Lower lobe of right lung (tissue), 2 donors: ENCODE measurements at regions not wholly inside any gene's neighbourhood (a gene's known extent, or its start where the extent isn't known, plus 50 kb on each side); places are given as distances from the start of the nearest gene placed in this dataset.

Source experiments
- ATAC-seq, 2 donors: fragments of 200-7000 bp; cut with Tn5 transposase; one replicate each; pipeline ENCODE4 v1.9.1; 2020 to 2022; ENCODE audit warnings: mild to moderate bottlenecking in 2 of 2, moderate library complexity in 2 of 2
- DNase-seq: peaks from one replicate; pipeline ENCODE4 v3.0.0-alpha.2; 2020
- H3K27ac ChIP-seq: fragments of 200-600 bp; one replicate; pipeline ENCODE4 v1.8.0; 2022
- H3K27me3 ChIP-seq: fragments of 200-600 bp; one replicate; pipeline ENCODE4 v1.8.0; 2022; ENCODE audit warnings: low read depth
- H3K36me3 ChIP-seq: fragments of 200-600 bp; one replicate; pipeline ENCODE4 v1.8.0; 2022; ENCODE audit warnings: mild to moderate bottlenecking
- H3K4me1 ChIP-seq: fragments of 200-600 bp; one replicate; pipeline ENCODE4 v1.8.0; 2022
- H3K4me3 ChIP-seq: fragments of 200-600 bp; one replicate; pipeline ENCODE4 v1.8.0; 2022; ENCODE audit warnings: mild to moderate bottlenecking
- H3K9me3 ChIP-seq: fragments of 200-600 bp; one replicate; pipeline ENCODE4 v1.8.0; 2022
- intact Hi-C: fragments of 100-400 bp; cut with DNase I; formaldehyde crosslinking; loops from one replicate; pipeline ENCODE4 v1.11.0; 2022
- TF ChIP-seq, protein P1 (sequence below): fragments of 200-600 bp; IDR thresholded peaks from one replicate; pipeline ENCODE4 v1.8.0; 2022; ENCODE audit warnings: antibody characterized with exemption, mild to moderate bottlenecking
- donor health status: DM: no; HTN: yes; CAD: no; lungs with severe emphysema.

DNA sequence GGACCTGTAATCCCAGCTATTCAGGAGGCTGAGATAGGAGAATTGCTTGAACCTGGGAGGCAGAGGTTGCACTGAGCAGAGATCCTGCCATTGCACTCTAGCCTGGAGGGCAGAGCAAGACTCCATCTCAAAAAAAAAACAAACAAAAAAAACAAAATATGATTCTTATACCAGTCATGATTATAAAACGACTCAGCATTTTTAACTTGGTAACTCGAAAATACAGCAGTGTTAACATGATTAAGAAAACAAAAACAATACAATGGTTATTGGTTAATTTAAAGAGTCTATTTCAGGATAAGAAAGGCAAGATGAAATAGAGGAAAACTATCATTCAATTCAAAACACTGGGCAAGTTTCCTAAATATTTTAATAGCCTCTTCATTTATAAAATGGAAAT, 865.3 kb downstream of the PCDH7 start:
- Histone ChIP-seq H3K4me1 (no peaks in the 10 kb centered on the region), H3K27ac (no peak overlapping the region), H3K9me3 (no peaks in the 10 kb centered on the region), H3K36me3 (no peaks in the 10 kb centered on the region), H3K4me3 (no peak overlapping the region), H3K27me3 (no peaks in the 10 kb centered on the region)
- TF ChIP-seq, protein P1, sequence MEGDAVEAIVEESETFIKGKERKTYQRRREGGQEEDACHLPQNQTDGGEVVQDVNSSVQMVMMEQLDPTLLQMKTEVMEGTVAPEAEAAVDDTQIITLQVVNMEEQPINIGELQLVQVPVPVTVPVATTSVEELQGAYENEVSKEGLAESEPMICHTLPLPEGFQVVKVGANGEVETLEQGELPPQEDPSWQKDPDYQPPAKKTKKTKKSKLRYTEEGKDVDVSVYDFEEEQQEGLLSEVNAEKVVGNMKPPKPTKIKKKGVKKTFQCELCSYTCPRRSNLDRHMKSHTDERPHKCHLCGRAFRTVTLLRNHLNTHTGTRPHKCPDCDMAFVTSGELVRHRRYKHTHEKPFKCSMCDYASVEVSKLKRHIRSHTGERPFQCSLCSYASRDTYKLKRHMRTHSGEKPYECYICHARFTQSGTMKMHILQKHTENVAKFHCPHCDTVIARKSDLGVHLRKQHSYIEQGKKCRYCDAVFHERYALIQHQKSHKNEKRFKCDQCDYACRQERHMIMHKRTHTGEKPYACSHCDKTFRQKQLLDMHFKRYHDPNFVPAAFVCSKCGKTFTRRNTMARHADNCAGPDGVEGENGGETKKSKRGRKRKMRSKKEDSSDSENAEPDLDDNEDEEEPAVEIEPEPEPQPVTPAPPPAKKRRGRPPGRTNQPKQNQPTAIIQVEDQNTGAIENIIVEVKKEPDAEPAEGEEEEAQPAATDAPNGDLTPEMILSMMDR, result no peak
- DNase-seq (no peak), ATAC-seq (no peak)
- intact Hi-C loops, result no loop called here

GRCh38 chr4:31592293-31592692, 872.1 kb downstream of the PCDH7 start:
- TF ChIP-seq, protein P1, result no peak
- no peak for ATAC-seq
- intact Hi-C loops, result no loop called here
- H3K4me3 ChIP-seq, result no peak overlapping the region
- H3K27me3 ChIP-seq, result no peaks in the 10 kb centered on the region
- no peaks in the 10 kb centered on the region for H3K36me3 ChIP-seq
- no peaks in the 10 kb centered on the region for H3K9me3 ChIP-seq
- no peak for DNase-seq
- H3K27ac ChIP-seq, result no peak overlapping the region
- H3K4me1 ChIP-seq, result no peaks in the 10 kb centered on the region

DNA sequence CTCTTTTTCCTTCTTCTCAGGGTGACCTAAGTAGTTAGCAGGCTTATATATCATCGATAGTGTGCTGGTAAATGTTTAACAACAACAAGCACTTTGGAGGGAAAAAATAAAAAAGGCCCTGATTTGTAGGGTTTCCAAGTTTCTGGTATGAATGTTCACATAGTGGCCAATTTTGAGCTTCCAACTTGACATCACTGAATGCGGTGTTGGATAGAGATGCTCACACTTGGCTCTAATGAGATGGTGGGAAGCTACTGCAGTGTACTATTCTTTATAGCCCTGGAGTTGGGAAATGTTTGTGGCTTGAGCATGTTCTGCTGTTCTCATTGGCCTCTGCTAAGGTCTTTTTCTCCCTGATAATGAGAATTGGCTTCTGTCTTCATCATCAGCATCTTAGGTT, 875.3 kb downstream of the PCDH7 start:
- Histone ChIP-seq H3K4me3 (no peak overlapping the region), H3K27me3 (no peaks in the 10 kb centered on the region)
- intact Hi-C loops, result no loop called here

GRCh38 chr4:31598639-31599038, 878.5 kb downstream of the PCDH7 start:
- H3K4me3 ChIP-seq, result no peak overlapping the region
- H3K27ac ChIP-seq, result no peak overlapping the region
- no peak for ATAC-seq
- TF ChIP-seq, protein P1, result no peak
- no peaks in the 10 kb centered on the region for H3K36me3 ChIP-seq
- H3K4me1 ChIP-seq, result no peaks in the 10 kb centered on the region
- DNase-seq, result no peak
- no peaks in the 10 kb centered on the region for H3K9me3 ChIP-seq
- no peaks in the 10 kb centered on the region for H3K27me3 ChIP-seq
- intact Hi-C loops, result no loop called here

More for the DNA sequence above, 875.3 kb downstream of the PCDH7 start:
- DNase-seq (no peak), ATAC-seq (no peak)
- no peaks in the 10 kb centered on the region for H3K4me1 ChIP-seq
- TF ChIP-seq, protein P1, result no peak
- no peaks in the 10 kb centered on the region for H3K9me3 ChIP-seq
- H3K36me3 ChIP-seq, result no peaks in the 10 kb centered on the region
- no peak overlapping the region for H3K27ac ChIP-seq

DNA sequence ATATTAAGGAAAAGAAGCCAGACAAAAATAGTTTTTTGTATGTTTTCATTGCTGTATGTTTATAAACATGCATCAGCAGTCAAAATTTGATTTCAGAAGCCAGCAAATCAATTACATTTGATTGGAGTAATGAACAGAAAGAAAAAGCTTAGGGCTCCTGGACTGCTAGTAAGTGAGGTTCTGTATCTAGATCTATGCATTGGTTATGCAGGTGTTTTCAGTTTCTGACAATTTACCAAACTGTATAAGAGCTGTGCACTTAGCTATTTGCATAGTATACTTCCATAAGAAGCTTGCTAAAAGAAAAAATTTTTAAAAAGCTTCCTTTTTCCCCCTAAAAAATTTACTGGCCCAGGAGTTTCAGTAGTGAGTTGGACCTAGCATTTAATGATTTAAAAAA, 881.6 kb downstream of the PCDH7 start:
- Histone ChIP-seq H3K36me3 (no peaks in the 10 kb centered on the region), H3K27me3 (no peaks in the 10 kb centered on the region), H3K9me3 (no peaks in the 10 kb centered on the region), H3K4me3 (no peak overlapping the region), H3K27ac (no peak overlapping the region), H3K4me1 (no peaks in the 10 kb centered on the region)
- no peak for DNase-seq
- TF ChIP-seq, protein P1, result no peak
- intact Hi-C loops, result no loop called here
- ATAC-seq, result no peak
